SK-N-SH treated with all-trans-retinoic acid at 6 μM for 48 hours (cell line): ENCODE measurements at regions not wholly inside any gene's neighbourhood (a gene's known extent, or its start where the extent isn't known, plus 50 kb on each side); places are given as distances from the start of the nearest gene placed in this dataset.

ENCODE experiments used
- ATAC-seq: fragments of 200-7000 bp; cut with Tn5 transposase; 3 replicates; pipeline ENCODE4 v1.9.1; 2020; ENCODE audit warnings: mild to moderate bottlenecking, moderate library complexity
- ARNTL ChIP-seq: fragments of 450-650 bp; formaldehyde crosslinking; IDR thresholded peaks from 2 replicates; pipeline ENCODE4 v1.5.0; 2020; ENCODE audit warnings: low read depth, mild to moderate bottlenecking, moderate library complexity, borderline replicate concordance
- BACH2 ChIP-seq: fragments of 250-450 bp; sonication (Bioruptor Pico); IDR thresholded peaks from 2 replicates; pipeline ENCODE4 v1.9.0; 2021; ENCODE audit warnings: mild to moderate bottlenecking, borderline replicate concordance
- CSDC2 ChIP-seq: fragments of 250-450 bp; sonication (Bioruptor Pico); IDR thresholded peaks from 2 replicates; pipeline ENCODE4 v1.5.0; 2020; ENCODE audit warnings: mild to moderate bottlenecking, moderate library complexity
- ESRRG ChIP-seq: fragments of 250-450 bp; sonication (Bioruptor Pico); IDR thresholded peaks from 2 replicates; pipeline ENCODE4 v1.6.1; 2021; ENCODE audit warnings: mild to moderate bottlenecking
- GLIS3 ChIP-seq: fragments of 250-450 bp; sonication (Bioruptor Pico); IDR thresholded peaks from 2 replicates; pipeline ENCODE4 v1.5.0; 2020; ENCODE audit warnings: mild to moderate bottlenecking, moderate library complexity
- ISL1 ChIP-seq: fragments of 250-450 bp; sonication (Bioruptor Pico); IDR thresholded peaks from 2 replicates; pipeline ENCODE4 v2.1.2; 2022; ENCODE audit warnings: mild to moderate bottlenecking, moderate library complexity
- OSR1 ChIP-seq: fragments of 250-450 bp; sonication (Bioruptor Pico); IDR thresholded peaks from 2 replicates; pipeline ENCODE4 v1.8.0; 2022; ENCODE audit warnings: moderate library complexity, mild to moderate bottlenecking, inconsistent platforms
- PPARA ChIP-seq: fragments of 250-450 bp; sonication (Bioruptor Pico); IDR thresholded peaks from 2 replicates; pipeline ENCODE4 v1.5.0; 2020; ENCODE audit warnings: mild to moderate bottlenecking, borderline replicate concordance
- RARB ChIP-seq: fragments of 250-450 bp; sonication (Bioruptor Pico); IDR thresholded peaks from 2 replicates; pipeline ENCODE4 v1.8.0; 2021; ENCODE audit warnings: mild to moderate bottlenecking, moderate library complexity
- SNAI2 ChIP-seq: fragments of 250-450 bp; sonication (Bioruptor Pico); IDR thresholded peaks from 2 replicates; pipeline ENCODE4 v1.5.0; 2020; ENCODE audit warnings: mild to moderate bottlenecking, moderate library complexity
- TCF4 ChIP-seq: fragments of 250-450 bp; sonication (Bioruptor Pico); IDR thresholded peaks from 2 replicates; pipeline ENCODE4 v1.8.0; 2021; ENCODE audit warnings: mild to moderate bottlenecking, moderate library complexity, borderline replicate concordance
- TOX ChIP-seq: fragments of 250-450 bp; sonication (Bioruptor Pico); IDR thresholded peaks from 2 replicates; pipeline ENCODE4 v1.8.0; 2021; ENCODE audit warnings: mild to moderate bottlenecking, moderate library complexity, borderline replicate concordance
- ZC3H10 ChIP-seq: fragments of 250-450 bp; sonication (Bioruptor Pico); IDR thresholded peaks from 2 replicates; pipeline ENCODE4 v1.5.1; 2021; ENCODE audit warnings: mild to moderate bottlenecking, moderate library complexity
- ZFP3 ChIP-seq: fragments of 250-450 bp; sonication (Bioruptor Pico); IDR thresholded peaks from 2 replicates; pipeline ENCODE4 v1.5.0; 2020; ENCODE audit warnings: mild to moderate bottlenecking, moderate library complexity
- ZFP30 ChIP-seq: fragments of 450-650 bp; formaldehyde crosslinking; IDR thresholded peaks from 2 replicates; pipeline ENCODE4 v1.5.0; 2022; ENCODE audit warnings: mild to moderate bottlenecking, moderate library complexity
- ZNF565 ChIP-seq: fragments of 450-650 bp; formaldehyde crosslinking; conservative IDR thresholded peaks from 2 replicates; pipeline ENCODE4 v1.5.0; 2020; ENCODE audit warnings: low read depth, mild to moderate bottlenecking, moderate library complexity
- ZNF70 ChIP-seq: fragments of 450-650 bp; formaldehyde crosslinking; IDR thresholded peaks from 2 replicates; pipeline ENCODE4 v1.5.0; 2020; ENCODE audit warnings: mild to moderate bottlenecking, moderate library complexity
- ZNF8 ChIP-seq: fragments of 450-650 bp; formaldehyde crosslinking; IDR thresholded peaks from 2 replicates; pipeline ENCODE4 v1.5.0; 2020; ENCODE audit warnings: mild to moderate bottlenecking, moderate library complexity
- TF ChIP-seq, protein P1 (sequence below): fragments of 250-450 bp; sonication (Bioruptor Pico); IDR thresholded peaks from 2 replicates; pipeline ENCODE4 v1.8.0; 2021; ENCODE audit warnings: low read depth, mild to moderate bottlenecking, moderate library complexity, borderline replicate concordance
- TF ChIP-seq, protein P2 (sequence below): fragments of 250-450 bp; sonication (Bioruptor Pico); IDR thresholded peaks from 2 replicates; pipeline ENCODE4 v1.5.0; 2020; ENCODE audit warnings: mild to moderate bottlenecking, moderate library complexity
- TF ChIP-seq, protein P3 (sequence below): fragments of 250-450 bp; sonication (Bioruptor Pico); IDR thresholded peaks from 2 replicates; pipeline ENCODE4 v1.5.1; 2020; ENCODE audit warnings: low read depth, mild to moderate bottlenecking, moderate library complexity
- TF ChIP-seq, protein P4 (sequence below): fragments of 250-450 bp; sonication (Bioruptor Pico); IDR thresholded peaks from 2 replicates; pipeline ENCODE4 v1.8.0; 2020; ENCODE audit warnings: mild to moderate bottlenecking, moderate library complexity, borderline replicate concordance
- TF ChIP-seq, protein P5 (sequence below): fragments of 250-450 bp; sonication (Bioruptor Pico); IDR thresholded peaks from 2 replicates; pipeline ENCODE4 v1.5.1; 2021; ENCODE audit warnings: mild to moderate bottlenecking, moderate library complexity

DNA sequence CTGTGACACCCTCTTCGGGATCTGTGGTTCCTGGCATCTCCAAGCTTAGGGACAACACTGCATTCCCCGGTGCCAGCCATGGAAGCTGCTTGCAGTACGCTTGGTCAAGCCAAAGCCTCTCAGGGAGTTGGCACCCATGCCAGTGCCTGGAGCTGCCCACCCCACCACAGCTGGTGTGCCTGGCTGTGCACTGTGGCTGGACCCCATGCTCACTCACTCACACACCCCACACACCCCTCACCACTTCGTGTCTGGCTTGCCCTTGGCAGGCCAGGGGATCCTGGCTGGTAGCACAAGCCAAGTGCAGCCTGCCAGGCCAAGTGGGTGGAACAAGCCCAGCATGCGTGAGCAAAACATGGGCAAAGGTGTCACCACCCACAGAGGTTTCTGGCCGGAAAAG is 324.5 kb upstream of the PTGER4 start (continued):
- TF ChIP-seq BACH2 (CRISPR knock-in tag) (no peak), OSR1 (CRISPR knock-in tag) (no peak), CSDC2 (no peak), ZFP30 (CRISPR knock-in tag) (no peak), ARNTL (CRISPR knock-in tag) (no peak)
- TF ChIP-seq, all 23 proteins: peak for 0

DNA sequence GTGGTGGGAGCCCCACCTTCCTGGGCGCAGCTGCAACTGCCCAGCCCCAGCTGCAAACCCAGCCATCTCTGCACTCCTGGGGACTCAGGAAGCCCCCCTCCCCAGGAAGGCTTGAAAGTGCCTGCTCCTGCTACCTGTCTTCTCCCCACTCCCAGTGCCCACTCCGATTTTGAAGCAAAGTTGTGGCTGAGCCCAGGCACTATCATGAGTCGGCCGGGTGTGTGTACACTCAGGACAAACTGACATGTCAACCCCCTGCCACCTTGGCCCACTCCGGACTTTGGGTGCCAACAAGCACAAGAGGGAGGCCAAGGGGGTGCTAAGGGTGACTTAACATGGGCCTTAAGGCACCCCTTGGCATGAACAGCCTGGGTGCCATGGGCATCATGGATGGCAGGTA is 325.5 kb upstream of the PTGER4 start:
- ATAC-seq = no peak

DNA sequence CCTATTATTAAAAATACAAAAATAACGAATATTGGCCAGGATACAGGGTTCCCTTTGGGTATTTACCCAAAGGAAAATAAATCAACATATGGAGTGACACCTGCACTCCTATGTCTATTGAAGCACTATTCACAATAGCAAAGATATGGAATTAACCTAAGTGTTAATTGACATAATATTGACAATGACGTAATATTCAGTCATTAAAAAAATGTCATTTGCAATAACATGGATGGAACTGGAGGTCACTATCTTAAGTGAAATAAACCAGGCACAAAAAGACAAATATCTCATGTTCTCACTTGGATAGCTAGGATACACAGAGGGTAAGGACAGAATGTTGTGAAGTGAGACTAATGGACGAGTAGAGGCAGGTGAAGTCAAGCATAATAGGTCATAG is 326.3 kb upstream of the PTGER4 start:
- no peak for ATAC-seq
- TF ChIP-seq GLIS3 (no peak), ZNF8 (CRISPR knock-in tag) (no peak), ZC3H10 (CRISPR knock-in tag) (no peak), ZNF70 (CRISPR knock-in tag) (no peak), ZFP30 (CRISPR knock-in tag) (no peak), SNAI2 (CRISPR knock-in tag) (no peak), PPARA (CRISPR knock-in tag) (no peak), ZNF565 (no peak), ZFP3 (CRISPR knock-in tag) (no peak), ISL1 (CRISPR knock-in tag) (no peak), BACH2 (CRISPR knock-in tag) (no peak), CSDC2 (no peak), TOX (no peak), TCF4 (CRISPR knock-in tag) (no peak), ESRRG (CRISPR knock-in tag) (no peak)
- TF ChIP-seq, protein P1, sequence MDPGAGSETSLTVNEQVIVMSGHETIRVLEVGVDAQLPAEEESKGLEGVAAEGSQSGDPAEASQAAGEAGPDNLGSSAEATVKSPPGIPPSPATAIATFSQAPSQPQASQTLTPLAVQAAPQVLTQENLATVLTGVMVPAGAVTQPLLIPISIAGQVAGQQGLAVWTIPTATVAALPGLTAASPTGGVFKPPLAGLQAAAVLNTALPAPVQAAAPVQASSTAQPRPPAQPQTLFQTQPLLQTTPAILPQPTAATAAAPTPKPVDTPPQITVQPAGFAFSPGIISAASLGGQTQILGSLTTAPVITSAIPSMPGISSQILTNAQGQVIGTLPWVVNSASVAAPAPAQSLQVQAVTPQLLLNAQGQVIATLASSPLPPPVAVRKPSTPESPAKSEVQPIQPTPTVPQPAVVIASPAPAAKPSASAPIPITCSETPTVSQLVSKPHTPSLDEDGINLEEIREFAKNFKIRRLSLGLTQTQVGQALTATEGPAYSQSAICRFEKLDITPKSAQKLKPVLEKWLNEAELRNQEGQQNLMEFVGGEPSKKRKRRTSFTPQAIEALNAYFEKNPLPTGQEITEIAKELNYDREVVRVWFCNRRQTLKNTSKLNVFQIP (CRISPR knock-in tag) = no peak
- TF ChIP-seq, protein P2, sequence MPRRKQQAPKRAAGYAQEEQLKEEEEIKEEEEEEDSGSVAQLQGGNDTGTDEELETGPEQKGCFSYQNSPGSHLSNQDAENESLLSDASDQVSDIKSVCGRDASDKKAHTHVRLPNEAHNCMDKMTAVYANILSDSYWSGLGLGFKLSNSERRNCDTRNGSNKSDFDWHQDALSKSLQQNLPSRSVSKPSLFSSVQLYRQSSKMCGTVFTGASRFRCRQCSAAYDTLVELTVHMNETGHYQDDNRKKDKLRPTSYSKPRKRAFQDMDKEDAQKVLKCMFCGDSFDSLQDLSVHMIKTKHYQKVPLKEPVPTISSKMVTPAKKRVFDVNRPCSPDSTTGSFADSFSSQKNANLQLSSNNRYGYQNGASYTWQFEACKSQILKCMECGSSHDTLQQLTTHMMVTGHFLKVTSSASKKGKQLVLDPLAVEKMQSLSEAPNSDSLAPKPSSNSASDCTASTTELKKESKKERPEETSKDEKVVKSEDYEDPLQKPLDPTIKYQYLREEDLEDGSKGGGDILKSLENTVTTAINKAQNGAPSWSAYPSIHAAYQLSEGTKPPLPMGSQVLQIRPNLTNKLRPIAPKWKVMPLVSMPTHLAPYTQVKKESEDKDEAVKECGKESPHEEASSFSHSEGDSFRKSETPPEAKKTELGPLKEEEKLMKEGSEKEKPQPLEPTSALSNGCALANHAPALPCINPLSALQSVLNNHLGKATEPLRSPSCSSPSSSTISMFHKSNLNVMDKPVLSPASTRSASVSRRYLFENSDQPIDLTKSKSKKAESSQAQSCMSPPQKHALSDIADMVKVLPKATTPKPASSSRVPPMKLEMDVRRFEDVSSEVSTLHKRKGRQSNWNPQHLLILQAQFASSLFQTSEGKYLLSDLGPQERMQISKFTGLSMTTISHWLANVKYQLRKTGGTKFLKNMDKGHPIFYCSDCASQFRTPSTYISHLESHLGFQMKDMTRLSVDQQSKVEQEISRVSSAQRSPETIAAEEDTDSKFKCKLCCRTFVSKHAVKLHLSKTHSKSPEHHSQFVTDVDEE (CRISPR knock-in tag) = no peak
- TF ChIP-seq, protein P3, sequence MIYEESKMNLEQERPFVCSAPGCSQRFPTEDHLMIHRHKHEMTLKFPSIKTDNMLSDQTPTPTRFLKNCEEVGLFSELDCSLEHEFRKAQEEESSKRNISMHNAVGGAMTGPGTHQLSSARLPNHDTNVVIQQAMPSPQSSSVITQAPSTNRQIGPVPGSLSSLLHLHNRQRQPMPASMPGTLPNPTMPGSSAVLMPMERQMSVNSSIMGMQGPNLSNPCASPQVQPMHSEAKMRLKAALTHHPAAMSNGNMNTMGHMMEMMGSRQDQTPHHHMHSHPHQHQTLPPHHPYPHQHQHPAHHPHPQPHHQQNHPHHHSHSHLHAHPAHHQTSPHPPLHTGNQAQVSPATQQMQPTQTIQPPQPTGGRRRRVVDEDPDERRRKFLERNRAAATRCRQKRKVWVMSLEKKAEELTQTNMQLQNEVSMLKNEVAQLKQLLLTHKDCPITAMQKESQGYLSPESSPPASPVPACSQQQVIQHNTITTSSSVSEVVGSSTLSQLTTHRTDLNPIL = no peak
- TF ChIP-seq, protein P4, sequence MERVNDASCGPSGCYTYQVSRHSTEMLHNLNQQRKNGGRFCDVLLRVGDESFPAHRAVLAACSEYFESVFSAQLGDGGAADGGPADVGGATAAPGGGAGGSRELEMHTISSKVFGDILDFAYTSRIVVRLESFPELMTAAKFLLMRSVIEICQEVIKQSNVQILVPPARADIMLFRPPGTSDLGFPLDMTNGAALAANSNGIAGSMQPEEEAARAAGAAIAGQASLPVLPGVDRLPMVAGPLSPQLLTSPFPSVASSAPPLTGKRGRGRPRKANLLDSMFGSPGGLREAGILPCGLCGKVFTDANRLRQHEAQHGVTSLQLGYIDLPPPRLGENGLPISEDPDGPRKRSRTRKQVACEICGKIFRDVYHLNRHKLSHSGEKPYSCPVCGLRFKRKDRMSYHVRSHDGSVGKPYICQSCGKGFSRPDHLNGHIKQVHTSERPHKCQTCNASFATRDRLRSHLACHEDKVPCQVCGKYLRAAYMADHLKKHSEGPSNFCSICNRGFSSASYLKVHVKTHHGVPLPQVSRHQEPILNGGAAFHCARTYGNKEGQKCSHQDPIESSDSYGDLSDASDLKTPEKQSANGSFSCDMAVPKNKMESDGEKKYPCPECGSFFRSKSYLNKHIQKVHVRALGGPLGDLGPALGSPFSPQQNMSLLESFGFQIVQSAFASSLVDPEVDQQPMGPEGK (CRISPR knock-in tag) = no peak
- TF ChIP-seq, protein P5, sequence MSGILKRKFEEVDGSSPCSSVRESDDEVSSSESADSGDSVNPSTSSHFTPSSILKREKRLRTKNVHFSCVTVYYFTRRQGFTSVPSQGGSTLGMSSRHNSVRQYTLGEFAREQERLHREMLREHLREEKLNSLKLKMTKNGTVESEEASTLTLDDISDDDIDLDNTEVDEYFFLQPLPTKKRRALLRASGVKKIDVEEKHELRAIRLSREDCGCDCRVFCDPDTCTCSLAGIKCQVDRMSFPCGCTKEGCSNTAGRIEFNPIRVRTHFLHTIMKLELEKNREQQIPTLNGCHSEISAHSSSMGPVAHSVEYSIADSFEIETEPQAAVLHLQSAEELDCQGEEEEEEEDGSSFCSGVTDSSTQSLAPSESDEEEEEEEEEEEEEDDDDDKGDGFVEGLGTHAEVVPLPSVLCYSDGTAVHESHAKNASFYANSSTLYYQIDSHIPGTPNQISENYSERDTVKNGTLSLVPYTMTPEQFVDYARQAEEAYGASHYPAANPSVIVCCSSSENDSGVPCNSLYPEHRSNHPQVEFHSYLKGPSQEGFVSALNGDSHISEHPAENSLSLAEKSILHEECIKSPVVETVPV = no peak

More for the DNA sequence above, 325.5 kb upstream of the PTGER4 start:
- TF ChIP-seq ARNTL (CRISPR knock-in tag) (no peak), TCF4 (CRISPR knock-in tag) (no peak), OSR1 (CRISPR knock-in tag) (no peak), CSDC2 (no peak), BACH2 (CRISPR knock-in tag) (no peak), ZNF565 (no peak), ZC3H10 (CRISPR knock-in tag) (no peak), ZNF70 (CRISPR knock-in tag) (no peak), ESRRG (CRISPR knock-in tag) (no peak), PPARA (CRISPR knock-in tag) (no peak), ISL1 (CRISPR knock-in tag) (no peak), SNAI2 (CRISPR knock-in tag) (no peak), RARB (CRISPR knock-in tag) (no peak)
- TF ChIP-seq, protein P5 = no peak
- TF ChIP-seq, protein P1 (CRISPR knock-in tag) = no peak
